Fibroblast of lung (primary cell): ENCODE measurements at regions not wholly inside any gene's neighbourhood (a gene's known extent, or its start where the extent isn't known, plus 50 kb on each side); places are given as distances from the start of the nearest gene placed in this dataset.

Experiments
- EZH2 ChIP-seq: IDR thresholded peaks from 2 replicates; pipeline ENCODE4 v1.5.1; 2012; ENCODE audit warnings: low read length, control low read depth, mild to moderate bottlenecking; ENCODE audit errors: missing control alignments
- TF ChIP-seq, protein P1 (sequence below), 2 donors: IDR thresholded peaks in 1 of 2; conservative IDR thresholded peaks in 1 of 2; 1 replicate in 1 of 2; 2 replicates in 1 of 2; pipeline ENCODE4 v1.5.1; 2011 to 2012; ENCODE audit warnings: low read length in 2 of 2, control low read depth in 1 of 2, inconsistent platforms in 1 of 2, low read depth in 1 of 2, mild to moderate bottlenecking in 1 of 2

DNA sequence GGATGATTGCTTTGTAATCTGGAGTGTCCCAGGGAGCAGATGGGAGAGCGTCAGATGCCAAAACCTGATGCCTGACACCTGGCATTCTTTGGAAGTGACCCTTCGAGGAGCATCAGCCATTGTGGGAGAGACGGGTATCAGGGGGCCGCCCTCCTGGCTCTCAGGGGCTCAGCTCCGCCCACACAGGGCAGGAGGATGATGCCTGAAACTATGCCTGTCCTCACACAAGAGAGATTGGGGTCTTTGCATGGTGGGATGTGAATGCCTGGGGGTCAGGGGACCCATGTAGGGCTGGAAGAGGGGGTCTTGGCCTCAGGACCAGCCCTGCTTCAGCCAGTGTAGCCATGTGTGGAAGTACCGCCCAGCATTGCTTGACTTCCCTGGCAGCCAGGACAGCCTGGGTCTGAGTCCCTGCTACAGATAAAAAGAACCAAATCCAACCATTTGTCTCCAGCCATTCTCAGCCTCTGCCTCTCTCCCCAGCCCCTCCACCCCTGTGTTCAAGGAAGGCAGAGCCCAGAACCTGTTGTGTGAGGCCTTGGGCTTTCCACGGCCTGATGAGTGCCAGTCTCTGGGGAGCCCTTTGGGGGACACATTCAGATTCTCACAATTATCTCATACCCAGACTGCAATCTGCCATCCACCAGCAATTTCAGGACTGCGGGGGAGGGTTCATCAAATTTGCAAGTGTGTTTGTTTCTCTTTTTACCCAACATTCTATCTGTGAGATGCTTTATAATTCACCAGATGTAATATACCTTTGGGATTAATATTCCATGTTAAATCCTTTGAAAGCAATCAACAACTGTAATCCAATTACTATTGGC is 371.2 kb downstream of the PREX1 start:
- no peak for TF ChIP-seq EZH2
- TF ChIP-seq, protein P1, sequence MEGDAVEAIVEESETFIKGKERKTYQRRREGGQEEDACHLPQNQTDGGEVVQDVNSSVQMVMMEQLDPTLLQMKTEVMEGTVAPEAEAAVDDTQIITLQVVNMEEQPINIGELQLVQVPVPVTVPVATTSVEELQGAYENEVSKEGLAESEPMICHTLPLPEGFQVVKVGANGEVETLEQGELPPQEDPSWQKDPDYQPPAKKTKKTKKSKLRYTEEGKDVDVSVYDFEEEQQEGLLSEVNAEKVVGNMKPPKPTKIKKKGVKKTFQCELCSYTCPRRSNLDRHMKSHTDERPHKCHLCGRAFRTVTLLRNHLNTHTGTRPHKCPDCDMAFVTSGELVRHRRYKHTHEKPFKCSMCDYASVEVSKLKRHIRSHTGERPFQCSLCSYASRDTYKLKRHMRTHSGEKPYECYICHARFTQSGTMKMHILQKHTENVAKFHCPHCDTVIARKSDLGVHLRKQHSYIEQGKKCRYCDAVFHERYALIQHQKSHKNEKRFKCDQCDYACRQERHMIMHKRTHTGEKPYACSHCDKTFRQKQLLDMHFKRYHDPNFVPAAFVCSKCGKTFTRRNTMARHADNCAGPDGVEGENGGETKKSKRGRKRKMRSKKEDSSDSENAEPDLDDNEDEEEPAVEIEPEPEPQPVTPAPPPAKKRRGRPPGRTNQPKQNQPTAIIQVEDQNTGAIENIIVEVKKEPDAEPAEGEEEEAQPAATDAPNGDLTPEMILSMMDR (conservative IDR thresholded peaks at IDR 0.05 in 1 of 2, IDR thresholded peaks at IDR 0.05 in 1 of 2; ENCODE audit: low read depth in 1 of 2, low read length in 2 of 2), result no peak
